GM23338 (cell line): ENCODE measurements at regions not wholly inside any gene's neighbourhood (a gene's known extent, or its start where the extent isn't known, plus 50 kb on each side); places are given as distances from the start of the nearest gene placed in this dataset.

Source experiments
- ATAC-seq: fragments of 200-7000 bp; cut with Tn5 transposase; 3 replicates; pipeline ENCODE4 v1.9.1; 2020
- DNase-seq: peaks from one replicate; pipeline ENCODE4 v3.0.0-alpha.2; 2015; ENCODE audit warnings: low spot score
- H2AFZ ChIP-seq: fragments of 200-600 bp; sonication (generic); 2 replicates; pipeline ENCODE4 v1.8.0; 2016; ENCODE audit warnings: antibody characterized with exemption, mild to moderate bottlenecking, moderate library complexity
- H3F3A ChIP-seq: fragments of 200-600 bp; sonication (generic); replicated peaks from 2 replicates; pipeline ENCODE4 v1.8.0; 2017; ENCODE audit warnings: antibody characterized with exemption, mixed run types, low read depth
- H3K27ac ChIP-seq: fragments of 200-600 bp; sonication (generic); 2 replicates; pipeline ENCODE4 v1.6.1; 2016; ENCODE audit warnings: low read depth
- H3K27me3 ChIP-seq: fragments of 200-600 bp; sonication (generic); 2 replicates; pipeline ENCODE4 v1.8.0; 2016; ENCODE audit warnings: mild to moderate bottlenecking, mixed run types, moderate library complexity; ENCODE audit not compliant: insufficient read depth
- H3K36me3 ChIP-seq: fragments of 200-600 bp; sonication (generic); 2 replicates; pipeline ENCODE4 v1.8.0; 2016; ENCODE audit warnings: mild to moderate bottlenecking; ENCODE audit not compliant: insufficient read depth
- H3K4me1 ChIP-seq: fragments of 200-600 bp; sonication (generic); 2 replicates; pipeline ENCODE4 v1.8.0; 2016; ENCODE audit warnings: mild to moderate bottlenecking, moderate library complexity; ENCODE audit not compliant: insufficient read depth
- H3K4me2 ChIP-seq: fragments of 200-600 bp; sonication (generic); 2 replicates; pipeline ENCODE4 v1.7.1; 2017; ENCODE audit warnings: mixed run types
- H3K4me3 ChIP-seq: fragments of 200-600 bp; sonication (generic); 2 replicates; pipeline ENCODE4 v1.6.1; 2016; ENCODE audit warnings: mixed run types
- H3K79me2 ChIP-seq: fragments of 200-600 bp; sonication (generic); replicated peaks from 2 replicates; pipeline ENCODE4 v1.8.0; 2017; ENCODE audit warnings: mild to moderate bottlenecking; ENCODE audit not compliant: insufficient read depth
- H3K9me2 ChIP-seq: fragments of 200-600 bp; sonication (generic); 2 replicates; pipeline ENCODE4 v1.8.0; 2017; ENCODE audit not compliant: insufficient read depth
- H4K20me1 ChIP-seq: fragments of 200-600 bp; sonication (generic); replicated peaks from 2 replicates; pipeline ENCODE4 v1.8.0; 2017; ENCODE audit warnings: mild to moderate bottlenecking; ENCODE audit not compliant: insufficient read depth
- H3K27ac Mint-ChIP-seq: 2 replicates; pipeline ENCODE4 v1.8.0; 2020; ENCODE audit warnings: inconsistent platforms, mild to moderate bottlenecking, moderate library complexity, mixed read lengths
- H3K27me3 Mint-ChIP-seq: 3 replicates; pipeline ENCODE4 v1.8.0; 2022; ENCODE audit warnings: low read depth, mild to moderate bottlenecking, moderate library complexity, mixed read lengths, inconsistent platforms; ENCODE audit not compliant: insufficient read depth, poor library complexity
- H3K36me3 Mint-ChIP-seq: 3 replicates; pipeline ENCODE4 v1.8.0; 2021; ENCODE audit warnings: low read depth, mild to moderate bottlenecking, inconsistent platforms, moderate library complexity, mixed read lengths
- H3K4me1 Mint-ChIP-seq: 3 replicates; pipeline ENCODE4 v1.8.0; 2020; ENCODE audit warnings: mild to moderate bottlenecking, inconsistent platforms, mixed read lengths
- H3K4me3 Mint-ChIP-seq: 3 replicates; pipeline ENCODE4 v1.8.0; 2021; ENCODE audit warnings: moderate library complexity, mild to moderate bottlenecking, inconsistent platforms, mixed read lengths
- H3K9me3 Mint-ChIP-seq: 3 replicates; pipeline ENCODE4 v1.8.0; 2020; ENCODE audit warnings: moderate library complexity, mild to moderate bottlenecking, inconsistent platforms, mixed read lengths
- CREB1 ChIP-seq: fragments of 250-450 bp; sonication (Bioruptor Pico); IDR thresholded peaks from 2 replicates; pipeline ENCODE4 v1.5.0; 2020; ENCODE audit warnings: low read depth, mild to moderate bottlenecking, moderate library complexity
- CTCF ChIP-seq, 2 experiments: fragments of 200-600 bp in 1 of 2; sonication (generic) in 1 of 2; conservative IDR thresholded peaks; 2 replicates each; pipeline versions ENCODE4 v1.5.1 to v1.6.1; 2016 to 2017; ENCODE audit warnings: antibody characterized with exemption in 2 of 2, low read depth in 2 of 2, mild to moderate bottlenecking in 2 of 2, moderate library complexity in 1 of 2
- ETS1 ChIP-seq: IDR thresholded peaks from 2 replicates; pipeline ENCODE4 v1.6.1; 2016; ENCODE audit warnings: antibody characterized with exemption
- EZH2 ChIP-seq: fragments of 200-600 bp; sonication (generic); IDR thresholded peaks from one replicate; pipeline ENCODE4 v1.8.0; 2017; ENCODE audit warnings: antibody characterized with exemption, mild to moderate bottlenecking, low read depth; ENCODE audit not compliant: unreplicated experiment
- EZH2phosphoT487 ChIP-seq: fragments of 200-600 bp; sonication (generic); IDR thresholded peaks from one replicate; pipeline ENCODE4 v1.8.1; 2018; ENCODE audit warnings: antibody characterized with exemption; ENCODE audit not compliant: unreplicated experiment
- JUNB ChIP-seq: IDR thresholded peaks from one replicate; pipeline ENCODE4 v1.6.1; 2016; ENCODE audit warnings: antibody characterized with exemption; ENCODE audit not compliant: unreplicated experiment
- NANOG ChIP-seq: IDR thresholded peaks from 2 replicates; pipeline ENCODE4 v1.6.1; 2016; ENCODE audit warnings: antibody characterized with exemption, borderline replicate concordance
- POLR2AphosphoS5 ChIP-seq: IDR thresholded peaks from 2 replicates; pipeline ENCODE4 v1.6.1; 2016; ENCODE audit warnings: antibody characterized with exemption, low read depth
- STAT1 ChIP-seq: IDR thresholded peaks from one replicate; pipeline ENCODE4 v1.6.1; 2016; ENCODE audit warnings: antibody characterized with exemption; ENCODE audit not compliant: unreplicated experiment
- ZNF114 ChIP-seq: fragments of 250-450 bp; sonication (Bioruptor Pico); IDR thresholded peaks from 2 replicates; pipeline ENCODE4 v1.5.0; 2020; ENCODE audit warnings: mild to moderate bottlenecking, moderate library complexity
- ZNF331 ChIP-seq: fragments of 250-450 bp; sonication (Bioruptor Pico); IDR thresholded peaks from 2 replicates; pipeline ENCODE4 v1.5.0; 2020; ENCODE audit warnings: low read depth, mild to moderate bottlenecking, moderate library complexity
- TF ChIP-seq, protein P1 (sequence below): fragments of 250-450 bp; sonication (Bioruptor Pico); IDR thresholded peaks from 2 replicates; pipeline ENCODE4 v1.5.0; 2020; ENCODE audit warnings: mild to moderate bottlenecking, moderate library complexity
- TF ChIP-seq, protein P2 (sequence below): IDR thresholded peaks from one replicate; pipeline ENCODE4 v1.6.1; 2018; ENCODE audit warnings: antibody characterized with exemption; ENCODE audit not compliant: unreplicated experiment

DNA sequence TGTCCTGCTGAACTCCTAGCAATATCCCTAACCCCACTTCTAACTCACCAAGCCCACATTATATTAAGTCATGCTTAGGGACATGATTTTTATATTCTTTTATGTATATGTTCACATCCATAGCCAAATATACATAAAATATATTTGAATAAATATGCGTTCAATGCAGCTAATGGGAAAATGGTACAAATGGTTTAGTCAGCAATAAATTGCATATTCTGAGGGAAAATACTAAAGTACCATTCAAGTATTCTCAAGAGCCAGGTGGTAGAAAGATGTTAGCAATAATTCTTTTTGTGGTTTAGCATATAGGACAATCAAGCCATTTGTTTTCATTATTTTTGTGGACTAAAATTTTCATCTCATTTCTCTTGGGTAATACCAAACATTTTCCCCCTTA lies 306.0 kb downstream of the TDRD15 start:
- Histone ChIP-seq H2AFZ (no peak overlapping the region), H3K36me3 (no peaks in the 10 kb centered on the region), H4K20me1 (no peaks in the 10 kb centered on the region), H3F3A (no peaks in the 10 kb centered on the region), H3K4me3 (no peak overlapping the region), H3K4me1 (no peaks in the 10 kb centered on the region), H3K79me2 (no peaks in the 10 kb centered on the region), H3K4me2 (no peak overlapping the region), H3K9me2 (0 out of 2 replicates have a peak, but pooled peaks cover 7% of the 10 kb centered on the region), H3K27ac (no peak overlapping the region), H3K27me3 (no peaks in the 10 kb centered on the region)
- H3K27me3 Mint-ChIP-seq, result no peaks in the 10 kb centered on the region
- TF ChIP-seq ZNF114, result no peak
- no peak for TF ChIP-seq CREB1 (CRISPR knock-in tag)
- no peak for TF ChIP-seq NANOG
- TF ChIP-seq JUNB, result no peak
- TF ChIP-seq, protein P1, sequence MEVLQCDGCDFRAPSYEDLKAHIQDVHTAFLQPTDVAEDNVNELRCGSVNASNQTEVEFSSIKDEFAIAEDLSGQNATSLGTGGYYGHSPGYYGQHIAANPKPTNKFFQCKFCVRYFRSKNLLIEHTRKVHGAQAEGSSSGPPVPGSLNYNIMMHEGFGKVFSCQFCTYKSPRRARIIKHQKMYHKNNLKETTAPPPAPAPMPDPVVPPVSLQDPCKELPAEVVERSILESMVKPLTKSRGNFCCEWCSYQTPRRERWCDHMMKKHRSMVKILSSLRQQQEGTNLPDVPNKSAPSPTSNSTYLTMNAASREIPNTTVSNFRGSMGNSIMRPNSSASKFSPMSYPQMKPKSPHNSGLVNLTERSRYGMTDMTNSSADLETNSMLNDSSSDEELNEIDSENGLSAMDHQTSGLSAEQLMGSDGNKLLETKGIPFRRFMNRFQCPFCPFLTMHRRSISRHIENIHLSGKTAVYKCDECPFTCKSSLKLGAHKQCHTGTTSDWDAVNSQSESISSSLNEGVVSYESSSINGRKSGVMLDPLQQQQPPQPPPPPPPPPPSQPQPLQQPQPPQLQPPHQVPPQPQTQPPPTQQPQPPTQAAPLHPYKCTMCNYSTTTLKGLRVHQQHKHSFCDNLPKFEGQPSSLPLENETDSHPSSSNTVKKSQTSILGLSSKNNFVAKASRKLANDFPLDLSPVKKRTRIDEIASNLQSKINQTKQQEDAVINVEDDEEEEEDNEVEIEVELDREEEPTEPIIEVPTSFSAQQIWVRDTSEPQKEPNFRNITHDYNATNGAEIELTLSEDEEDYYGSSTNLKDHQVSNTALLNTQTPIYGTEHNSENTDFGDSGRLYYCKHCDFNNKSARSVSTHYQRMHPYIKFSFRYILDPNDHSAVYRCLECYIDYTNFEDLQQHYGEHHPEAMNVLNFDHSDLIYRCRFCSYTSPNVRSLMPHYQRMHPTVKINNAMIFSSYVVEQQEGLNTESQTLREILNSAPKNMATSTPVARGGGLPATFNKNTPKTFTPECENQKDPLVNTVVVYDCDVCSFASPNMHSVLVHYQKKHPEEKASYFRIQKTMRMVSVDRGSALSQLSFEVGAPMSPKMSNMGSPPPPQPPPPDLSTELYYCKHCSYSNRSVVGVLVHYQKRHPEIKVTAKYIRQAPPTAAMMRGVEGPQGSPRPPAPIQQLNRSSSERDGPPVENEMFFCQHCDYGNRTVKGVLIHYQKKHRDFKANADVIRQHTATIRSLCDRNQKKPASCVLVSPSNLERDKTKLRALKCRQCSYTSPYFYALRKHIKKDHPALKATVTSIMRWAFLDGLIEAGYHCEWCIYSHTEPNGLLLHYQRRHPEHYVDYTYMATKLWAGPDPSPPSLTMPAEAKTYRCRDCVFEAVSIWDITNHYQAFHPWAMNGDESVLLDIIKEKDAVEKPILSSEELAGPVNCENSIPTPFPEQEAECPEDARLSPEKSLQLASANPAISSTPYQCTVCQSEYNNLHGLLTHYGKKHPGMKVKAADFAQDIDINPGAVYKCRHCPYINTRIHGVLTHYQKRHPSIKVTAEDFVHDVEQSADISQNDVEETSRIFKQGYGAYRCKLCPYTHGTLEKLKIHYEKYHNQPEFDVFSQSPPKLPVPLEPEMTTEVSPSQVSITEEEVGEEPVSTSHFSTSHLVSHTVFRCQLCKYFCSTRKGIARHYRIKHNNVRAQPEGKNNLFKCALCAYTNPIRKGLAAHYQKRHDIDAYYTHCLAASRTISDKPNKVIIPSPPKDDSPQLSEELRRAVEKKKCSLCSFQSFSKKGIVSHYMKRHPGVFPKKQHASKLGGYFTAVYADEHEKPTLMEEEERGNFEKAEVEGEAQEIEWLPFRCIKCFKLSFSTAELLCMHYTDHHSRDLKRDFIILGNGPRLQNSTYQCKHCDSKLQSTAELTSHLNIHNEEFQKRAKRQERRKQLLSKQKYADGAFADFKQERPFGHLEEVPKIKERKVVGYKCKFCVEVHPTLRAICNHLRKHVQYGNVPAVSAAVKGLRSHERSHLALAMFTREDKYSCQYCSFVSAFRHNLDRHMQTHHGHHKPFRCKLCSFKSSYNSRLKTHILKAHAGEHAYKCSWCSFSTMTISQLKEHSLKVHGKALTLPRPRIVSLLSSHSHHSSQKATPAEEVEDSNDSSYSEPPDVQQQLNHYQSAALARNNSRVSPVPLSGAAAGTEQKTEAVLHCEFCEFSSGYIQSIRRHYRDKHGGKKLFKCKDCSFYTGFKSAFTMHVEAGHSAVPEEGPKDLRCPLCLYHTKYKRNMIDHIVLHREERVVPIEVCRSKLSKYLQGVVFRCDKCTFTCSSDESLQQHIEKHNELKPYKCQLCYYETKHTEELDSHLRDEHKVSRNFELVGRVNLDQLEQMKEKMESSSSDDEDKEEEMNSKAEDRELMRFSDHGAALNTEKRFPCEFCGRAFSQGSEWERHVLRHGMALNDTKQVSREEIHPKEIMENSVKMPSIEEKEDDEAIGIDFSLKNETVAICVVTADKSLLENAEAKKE (CRISPR knock-in tag), result no peak
- no peak for TF ChIP-seq EZH2phosphoT487
- no peak for TF ChIP-seq POLR2AphosphoS5
- TF ChIP-seq, protein P2, sequence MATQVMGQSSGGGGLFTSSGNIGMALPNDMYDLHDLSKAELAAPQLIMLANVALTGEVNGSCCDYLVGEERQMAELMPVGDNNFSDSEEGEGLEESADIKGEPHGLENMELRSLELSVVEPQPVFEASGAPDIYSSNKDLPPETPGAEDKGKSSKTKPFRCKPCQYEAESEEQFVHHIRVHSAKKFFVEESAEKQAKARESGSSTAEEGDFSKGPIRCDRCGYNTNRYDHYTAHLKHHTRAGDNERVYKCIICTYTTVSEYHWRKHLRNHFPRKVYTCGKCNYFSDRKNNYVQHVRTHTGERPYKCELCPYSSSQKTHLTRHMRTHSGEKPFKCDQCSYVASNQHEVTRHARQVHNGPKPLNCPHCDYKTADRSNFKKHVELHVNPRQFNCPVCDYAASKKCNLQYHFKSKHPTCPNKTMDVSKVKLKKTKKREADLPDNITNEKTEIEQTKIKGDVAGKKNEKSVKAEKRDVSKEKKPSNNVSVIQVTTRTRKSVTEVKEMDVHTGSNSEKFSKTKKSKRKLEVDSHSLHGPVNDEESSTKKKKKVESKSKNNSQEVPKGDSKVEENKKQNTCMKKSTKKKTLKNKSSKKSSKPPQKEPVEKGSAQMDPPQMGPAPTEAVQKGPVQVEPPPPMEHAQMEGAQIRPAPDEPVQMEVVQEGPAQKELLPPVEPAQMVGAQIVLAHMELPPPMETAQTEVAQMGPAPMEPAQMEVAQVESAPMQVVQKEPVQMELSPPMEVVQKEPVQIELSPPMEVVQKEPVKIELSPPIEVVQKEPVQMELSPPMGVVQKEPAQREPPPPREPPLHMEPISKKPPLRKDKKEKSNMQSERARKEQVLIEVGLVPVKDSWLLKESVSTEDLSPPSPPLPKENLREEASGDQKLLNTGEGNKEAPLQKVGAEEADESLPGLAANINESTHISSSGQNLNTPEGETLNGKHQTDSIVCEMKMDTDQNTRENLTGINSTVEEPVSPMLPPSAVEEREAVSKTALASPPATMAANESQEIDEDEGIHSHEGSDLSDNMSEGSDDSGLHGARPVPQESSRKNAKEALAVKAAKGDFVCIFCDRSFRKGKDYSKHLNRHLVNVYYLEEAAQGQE, result no peak
- TF ChIP-seq STAT1, result no peak
- TF ChIP-seq ZNF331 (CRISPR knock-in tag), result no peak
- TF ChIP-seq EZH2, result no peak
- no peak for TF ChIP-seq CTCF (conservative IDR thresholded peaks at IDR 0.05; ENCODE audit: low read depth in 2 of 2)
- no peak for TF ChIP-seq ETS1
- H3K27ac Mint-ChIP-seq, result no peak overlapping the region
- peaks cover 3% of the 10 kb centered on the region; the same call in 2 of the 3 replicates for H3K36me3 Mint-ChIP-seq
- H3K4me1 Mint-ChIP-seq, result peaks cover 3% of the 10 kb centered on the region; the same call in 2 of the 3 replicates
- H3K9me3 Mint-ChIP-seq, result peaks cover 3% of the 10 kb centered on the region; the same call in 2 of the 3 replicates
- no peak for DNase-seq
- no peak for ATAC-seq
- H3K4me3 Mint-ChIP-seq, result no peak overlapping the region
